Adrenal gland (tissue), 5 donors: ENCODE measurements at regions not wholly inside any gene's neighbourhood (a gene's known extent, or its start where the extent isn't known, plus 50 kb on each side); places are given as distances from the start of the nearest gene placed in this dataset.

ENCODE experiments used
- POLR2A ChIP-seq, 2 donors: fragments of 450-650 bp; IDR thresholded peaks; one replicate each; pipeline ENCODE4 v1.6.1; 2017; ENCODE audit warnings: antibody characterized with exemption in 2 of 2, mild to moderate bottlenecking in 2 of 2, moderate library complexity in 1 of 2
- TF ChIP-seq, protein P1 (sequence below), 6 experiments: fragments of 450-650 bp in 4 of 6; fragments of 200-600 bp in 2 of 6; sonication (generic) in 1 of 6; IDR thresholded peaks; 1 replicate in 5 of 6; 2 replicates in 1 of 6; pipeline versions ENCODE4 v1.5.1 to v1.8.0; 2016 to 2021; ENCODE audit warnings: antibody characterized with exemption in 6 of 6, mild to moderate bottlenecking in 2 of 6, moderate library complexity in 1 of 6
- donor health status: DM: no; HTN: no; CAD: no.

DNA sequence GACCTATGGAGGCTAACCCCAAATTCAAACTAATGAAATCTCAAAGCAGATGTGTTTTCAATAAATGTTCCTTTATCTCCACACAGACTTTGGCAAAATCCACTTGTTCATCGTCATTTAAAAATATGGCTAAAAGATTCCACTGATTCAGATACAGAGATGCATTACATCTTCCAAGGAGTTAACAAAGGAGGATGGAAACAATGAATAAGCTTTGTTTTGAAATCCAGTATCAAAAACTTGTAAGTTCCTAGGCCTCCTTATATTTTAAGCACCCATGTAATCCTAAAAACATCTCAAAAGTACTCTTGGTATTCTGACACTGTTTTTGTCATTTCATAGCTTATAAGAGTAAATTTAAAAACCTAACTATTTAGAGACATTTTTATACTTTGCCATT lies 345.6 kb upstream of the ACTBL2 start:
- TF ChIP-seq, protein P1, sequence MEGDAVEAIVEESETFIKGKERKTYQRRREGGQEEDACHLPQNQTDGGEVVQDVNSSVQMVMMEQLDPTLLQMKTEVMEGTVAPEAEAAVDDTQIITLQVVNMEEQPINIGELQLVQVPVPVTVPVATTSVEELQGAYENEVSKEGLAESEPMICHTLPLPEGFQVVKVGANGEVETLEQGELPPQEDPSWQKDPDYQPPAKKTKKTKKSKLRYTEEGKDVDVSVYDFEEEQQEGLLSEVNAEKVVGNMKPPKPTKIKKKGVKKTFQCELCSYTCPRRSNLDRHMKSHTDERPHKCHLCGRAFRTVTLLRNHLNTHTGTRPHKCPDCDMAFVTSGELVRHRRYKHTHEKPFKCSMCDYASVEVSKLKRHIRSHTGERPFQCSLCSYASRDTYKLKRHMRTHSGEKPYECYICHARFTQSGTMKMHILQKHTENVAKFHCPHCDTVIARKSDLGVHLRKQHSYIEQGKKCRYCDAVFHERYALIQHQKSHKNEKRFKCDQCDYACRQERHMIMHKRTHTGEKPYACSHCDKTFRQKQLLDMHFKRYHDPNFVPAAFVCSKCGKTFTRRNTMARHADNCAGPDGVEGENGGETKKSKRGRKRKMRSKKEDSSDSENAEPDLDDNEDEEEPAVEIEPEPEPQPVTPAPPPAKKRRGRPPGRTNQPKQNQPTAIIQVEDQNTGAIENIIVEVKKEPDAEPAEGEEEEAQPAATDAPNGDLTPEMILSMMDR (IDR thresholded peaks at IDR 0.05), result no peak
- no peak for TF ChIP-seq POLR2A (IDR thresholded peaks at IDR 0.05)
